Ovary (tissue), 7 donors: ENCODE measurements at regions not wholly inside any gene's neighbourhood (a gene's known extent, or its start where the extent isn't known, plus 50 kb on each side); places are given as distances from the start of the nearest gene placed in this dataset.

Source experiments
- DNase-seq, 5 donors: peaks; one replicate each; pipeline ENCODE4 v3.0.0-alpha.2; 2019 to 2020
- H3K27ac ChIP-seq, 2 donors: fragments of 200-600 bp; one replicate each; pipeline versions ENCODE4 v1.5.1 to v1.8.0; 2019 to 2022
- H3K27me3 ChIP-seq: fragments of 200-600 bp; one replicate; pipeline ENCODE4 v1.8.0; 2022
- H3K36me3 ChIP-seq: fragments of 200-600 bp; sonication (generic); one replicate; pipeline ENCODE4 v1.5.1; 2019
- H3K4me1 ChIP-seq: one replicate; pipeline ENCODE4 v1.8.1; 2013; ENCODE audit warnings: mild to moderate bottlenecking, moderate library complexity; ENCODE audit not compliant: insufficient read depth
- H3K4me3 ChIP-seq: fragments of 200-600 bp; sonication (generic); one replicate; pipeline ENCODE4 v1.5.1; 2017
- H3K9me3 ChIP-seq, 2 donors: fragments of 200-600 bp in 1 of 2; sonication (generic) in 1 of 2; one replicate each; pipeline versions ENCODE4 v1.5.1 to v1.8.1; 2013 to 2019; ENCODE audit warnings: mild to moderate bottlenecking in 1 of 2, moderate library complexity in 1 of 2
- EP300 ChIP-seq: sonication (generic); formaldehyde crosslinking; IDR thresholded peaks from one replicate; pipeline ENCODE4 v1.6.1; 2017; ENCODE audit warnings: antibody characterized with exemption
- POLR2A ChIP-seq: fragments of 450-650 bp; IDR thresholded peaks from one replicate; pipeline ENCODE4 v1.6.1; 2017; ENCODE audit warnings: antibody characterized with exemption, mild to moderate bottlenecking, moderate library complexity
- WGBS, 3 donors: extraction: QIAGEN DNeasy Blood & Tissue Kit in 1 of 3; methylation state at CpG; one replicate each; pipeline versions ENCODE4 v1.1.5 to v1.1.7; 2013 to 2017; 5-methylcytosine and 5-hydroxymethylcytosine counted together
- intact Hi-C, 4 donors: fragments of 100-400 bp; cut with DNase I; formaldehyde crosslinking; loops; one replicate each; pipeline versions ENCODE4 v1.11.0 to v1.15.1; 2022 to 2023
- TF ChIP-seq, protein P1 (sequence below), 3 donors: fragments of 450-650 bp in 2 of 3; fragments of 200-600 bp in 1 of 3; IDR thresholded peaks; one replicate each; pipeline versions ENCODE4 v1.5.1 to v1.8.0; 2016 to 2022; ENCODE audit warnings: antibody characterized with exemption in 3 of 3, mild to moderate bottlenecking in 1 of 3
- donor health status: DM: no; HTN: no; CAD: no; lungs with moderate emphysema.
- donor health status: DM: no; HTN: no; CAD: no.
- donor health status: Bipolar disorder and iron deficiency.
- donor health status: DM: no; HTN: no; CAD: no.
- donor health status: DM: yes; HTN: yes; CAD: no.

DNA sequence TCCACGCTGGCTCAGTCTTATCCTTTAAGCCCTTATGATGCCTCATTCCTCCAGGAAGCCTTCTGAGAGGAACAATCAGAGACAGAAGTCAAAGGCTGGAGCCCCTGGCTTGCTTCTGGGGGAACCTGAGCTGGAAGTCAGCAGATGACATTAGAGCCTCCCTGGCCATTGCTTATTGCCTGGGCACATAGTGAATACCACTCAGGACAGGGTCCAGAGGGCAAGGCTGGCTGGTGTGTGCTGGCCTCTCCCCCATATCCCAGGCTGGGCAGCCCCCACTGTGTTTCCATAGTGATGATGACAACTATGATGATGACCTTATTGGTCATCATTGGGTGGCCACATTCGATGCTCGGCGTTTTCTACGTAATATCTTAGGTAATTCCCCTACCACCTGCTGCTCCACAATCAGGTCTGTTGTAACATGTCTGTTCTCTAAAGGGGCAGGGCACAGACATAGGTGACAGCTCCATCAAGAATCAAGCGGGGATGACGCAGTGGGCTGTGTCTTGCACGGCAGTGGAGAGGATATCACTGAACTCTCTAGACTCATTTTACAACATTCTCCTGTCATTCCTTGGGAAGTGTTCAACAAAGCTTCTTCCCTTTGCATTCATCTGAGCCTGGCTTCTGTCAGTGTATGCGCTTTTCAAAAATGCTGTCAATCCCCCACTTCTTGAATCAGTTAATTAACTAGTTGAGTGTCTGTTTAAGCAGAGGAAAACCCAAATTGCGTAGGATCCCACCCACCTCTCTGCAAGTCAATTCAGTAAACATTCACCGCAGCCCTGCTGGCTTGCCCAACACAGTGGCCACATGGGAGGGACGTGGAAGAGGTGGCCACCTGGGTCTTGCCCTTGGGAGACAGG is 89.4 kb upstream of the TSHZ3 start:
- DNase-seq: no peak
- H3K4me1 ChIP-seq: no peaks in the 10 kb centered on the region
- H3K27ac ChIP-seq: no peak overlapping the region
- H3K27me3 ChIP-seq: no peaks in the 10 kb centered on the region
- intact Hi-C loops: no loop called here
- no peaks in the 10 kb centered on the region for H3K9me3 ChIP-seq
- WGBS, 3 donors: 84 to 93% (median 85%) methylated on average over 12 of the region's 12 CpGs
- no peak overlapping the region for H3K4me3 ChIP-seq
- no peaks in the 10 kb centered on the region for H3K36me3 ChIP-seq
- TF ChIP-seq EP300 (no peak), POLR2A (no peak)
- TF ChIP-seq, protein P1, sequence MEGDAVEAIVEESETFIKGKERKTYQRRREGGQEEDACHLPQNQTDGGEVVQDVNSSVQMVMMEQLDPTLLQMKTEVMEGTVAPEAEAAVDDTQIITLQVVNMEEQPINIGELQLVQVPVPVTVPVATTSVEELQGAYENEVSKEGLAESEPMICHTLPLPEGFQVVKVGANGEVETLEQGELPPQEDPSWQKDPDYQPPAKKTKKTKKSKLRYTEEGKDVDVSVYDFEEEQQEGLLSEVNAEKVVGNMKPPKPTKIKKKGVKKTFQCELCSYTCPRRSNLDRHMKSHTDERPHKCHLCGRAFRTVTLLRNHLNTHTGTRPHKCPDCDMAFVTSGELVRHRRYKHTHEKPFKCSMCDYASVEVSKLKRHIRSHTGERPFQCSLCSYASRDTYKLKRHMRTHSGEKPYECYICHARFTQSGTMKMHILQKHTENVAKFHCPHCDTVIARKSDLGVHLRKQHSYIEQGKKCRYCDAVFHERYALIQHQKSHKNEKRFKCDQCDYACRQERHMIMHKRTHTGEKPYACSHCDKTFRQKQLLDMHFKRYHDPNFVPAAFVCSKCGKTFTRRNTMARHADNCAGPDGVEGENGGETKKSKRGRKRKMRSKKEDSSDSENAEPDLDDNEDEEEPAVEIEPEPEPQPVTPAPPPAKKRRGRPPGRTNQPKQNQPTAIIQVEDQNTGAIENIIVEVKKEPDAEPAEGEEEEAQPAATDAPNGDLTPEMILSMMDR (IDR thresholded peaks at IDR 0.05): no peak

DNA sequence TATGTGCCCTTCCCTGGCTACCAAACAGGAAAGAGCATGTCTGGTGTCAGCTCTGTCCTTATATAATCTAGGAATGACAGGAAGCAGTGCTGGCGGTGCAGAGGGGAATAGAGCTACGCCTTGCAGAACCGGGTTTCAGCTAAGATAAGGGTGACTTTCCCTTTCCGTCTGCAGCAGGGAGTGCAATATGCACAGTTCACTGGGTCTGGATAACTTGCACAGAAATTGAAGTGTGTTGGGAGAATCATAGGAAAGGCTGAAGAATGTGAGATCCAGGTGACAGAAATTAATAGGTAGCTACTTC is 90.0 kb upstream of the TSHZ3 start:
- WGBS, 3 donors: 65 to 90% (median 78%) methylated on average over 4 of the region's 4 CpGs
- no peaks in the 10 kb centered on the region for H3K9me3 ChIP-seq
- H3K4me1 ChIP-seq: no peaks in the 10 kb centered on the region
- intact Hi-C loops: no loop called here
- no peak overlapping the region for H3K27ac ChIP-seq
- TF ChIP-seq POLR2A: no peak
- TF ChIP-seq, protein P1 (IDR thresholded peaks at IDR 0.05): no peak
- TF ChIP-seq EP300: no peak
- no peaks in the 10 kb centered on the region for H3K27me3 ChIP-seq
- no peak for DNase-seq
- H3K36me3 ChIP-seq: no peaks in the 10 kb centered on the region
- no peak overlapping the region for H3K4me3 ChIP-seq

DNA sequence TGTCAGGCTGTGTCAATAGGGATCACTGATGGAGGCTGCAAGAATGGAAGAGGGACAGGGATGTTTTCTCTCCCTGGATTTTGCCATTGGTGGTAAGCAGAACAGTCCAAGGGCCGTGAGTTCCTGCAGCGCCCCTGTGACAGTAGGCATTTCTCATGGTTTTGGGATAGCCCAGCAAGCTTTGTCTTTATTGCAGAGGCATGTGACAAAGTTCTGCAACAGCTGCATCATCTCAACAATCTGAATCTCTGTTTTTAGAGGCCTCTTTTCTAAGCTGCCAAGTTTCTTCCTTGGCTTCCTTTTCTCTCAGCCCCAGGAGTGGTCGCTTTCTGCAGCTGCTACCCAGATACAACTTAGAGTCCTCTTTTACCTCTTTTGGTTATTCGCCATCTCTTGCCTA is 95.7 kb upstream of the TSHZ3 start:
- peak in 1 of 5 donors; percentile 34 for DNase-seq
- H3K36me3 ChIP-seq: no peaks in the 10 kb centered on the region
- intact Hi-C loops: no loop called here
- H3K27me3 ChIP-seq: no peaks in the 10 kb centered on the region
- TF ChIP-seq EP300: no peak
- no peak for TF ChIP-seq POLR2A
- TF ChIP-seq, protein P1 (IDR thresholded peaks at IDR 0.05): no peak
- H3K4me3 ChIP-seq: no peak overlapping the region
- WGBS, 3 donors: 60 to 61% (median 60%) methylated on average over 4 of the region's 4 CpGs
- no peaks in the 10 kb centered on the region for H3K9me3 ChIP-seq
- peaks cover 3% of the 10 kb centered on the region for H3K4me1 ChIP-seq
- no peak overlapping the region for H3K27ac ChIP-seq

- TF ChIP-seq EP300 (no peak), POLR2A (no peak)
- TF ChIP-seq, protein P1 (IDR thresholded peaks at IDR 0.05): no peak
- Histone ChIP-seq H3K4me3 (no peak overlapping the region), H3K27ac (no peak overlapping the region), H3K9me3 (no peaks in the 10 kb centered on the region), H3K4me1 (peaks cover 3% of the 10 kb centered on the region), H3K27me3 (no peaks in the 10 kb centered on the region), H3K36me3 (no peaks in the 10 kb centered on the region)
- intact Hi-C loops: no loop called here
- no peak for DNase-seq
- 77 to 85% (median 82%) methylated on average over 1 of the region's 1 CpG for WGBS, 3 donors
These were observed 96.2 kb upstream of the TSHZ3 start for GRCh38 chr19:31445406-31445805.
